Lung (tissue), 11 donors: ENCODE measurements at regions not wholly inside any gene's neighbourhood (a gene's known extent, or its start where the extent isn't known, plus 50 kb on each side); places are given as distances from the start of the nearest gene placed in this dataset.

Source experiments
- ATAC-seq: fragments of 200-7000 bp; cut with Tn5 transposase; one replicate; pipeline ENCODE4 v1.9.1; 2020; ENCODE audit warnings: moderate number of reproducible peaks; ENCODE audit not compliant: insufficient read depth, low FRiP score
- DNase-seq, 3 donors: peaks; one replicate each; pipeline ENCODE4 v3.0.0-alpha.2; 2013 to 2017
- H3K27ac ChIP-seq, 2 donors: one replicate each; pipeline ENCODE4 v1.5.1; 2013; ENCODE audit warnings: mild to moderate bottlenecking in 2 of 2, moderate library complexity in 2 of 2, control low read depth in 1 of 2, inconsistent platforms in 1 of 2, low read depth in 1 of 2, low read length in 1 of 2
- H3K27me3 ChIP-seq, 3 donors: one replicate each; pipeline ENCODE4 v1.5.1; 2013; ENCODE audit warnings: low read length in 2 of 3; ENCODE audit not compliant: control insufficient read depth in 3 of 3, insufficient read depth in 3 of 3
- H3K36me3 ChIP-seq, 4 donors: one replicate each; pipeline ENCODE4 v1.5.1; 2013; ENCODE audit warnings: low read length in 4 of 4, mild to moderate bottlenecking in 1 of 4, moderate library complexity in 1 of 4; ENCODE audit not compliant: control insufficient read depth in 4 of 4, insufficient read depth in 4 of 4
- H3K4me1 ChIP-seq, 5 donors: one replicate each; pipeline ENCODE4 v1.5.1; 2013; ENCODE audit warnings: low read length in 5 of 5, mild to moderate bottlenecking in 2 of 5, moderate library complexity in 1 of 5; ENCODE audit not compliant: control insufficient read depth in 5 of 5, insufficient read depth in 5 of 5
- H3K4me3 ChIP-seq: one replicate; pipeline ENCODE4 v1.5.1; 2013; ENCODE audit warnings: mild to moderate bottlenecking, control low read depth, moderate library complexity
- H3K9ac ChIP-seq, 2 donors: one replicate each; pipeline ENCODE4 v1.5.1; 2013; ENCODE audit warnings: low read length in 2 of 2, control low read depth in 1 of 2; ENCODE audit not compliant: insufficient read depth in 1 of 2
- H3K9me3 ChIP-seq, 4 donors: one replicate each; pipeline ENCODE4 v1.5.1; 2013; ENCODE audit warnings: low read length in 3 of 4, mild to moderate bottlenecking in 1 of 4, moderate library complexity in 1 of 4; ENCODE audit not compliant: control insufficient read depth in 4 of 4, insufficient read depth in 3 of 4
- CTCF ChIP-seq: IDR thresholded peaks from 2 replicates; pipeline ENCODE4 v1.5.1; 2012; ENCODE audit warnings: mild to moderate bottlenecking; ENCODE audit errors: control extremely low read depth, extremely low read depth
- WGBS, 2 donors: extraction: QIAGEN DNeasy Blood & Tissue Kit; methylation state at CpG; one replicate each; pipeline ENCODE4 v1.1.7; 2013; 5-methylcytosine and 5-hydroxymethylcytosine counted together
- donor health status: control.
- donor health status: control.
- donor health status: Bipolar disorder and iron deficiency.
- donor health status: healthy.
- donor health status: DM: yes; HTN: yes; CAD: no.

- no peak overlapping the region for H3K4me3 ChIP-seq
- H3K27me3 ChIP-seq: no peaks in the 10 kb centered on the region
- H3K36me3 ChIP-seq: no peaks in the 10 kb centered on the region
- no peak for TF ChIP-seq CTCF
- no peaks in the 10 kb centered on the region for H3K4me1 ChIP-seq
- no peak overlapping the region for H3K9ac ChIP-seq
- WGBS, 2 donors: 27 to 56% methylated on average over 1 of the region's 1 CpG
- H3K27ac ChIP-seq: no peak overlapping the region
- DNase-seq (no peak), ATAC-seq (no peak)
- H3K9me3 ChIP-seq: no peaks in the 10 kb centered on the region
Measured at GRCh38 chr2:181255651-181256050, 201.5 kb upstream of the ITGA4 start.

GRCh38 chr2:181258720-181259119 is 198.5 kb upstream of the ITGA4 start:
- Histone ChIP-seq H3K27ac (no peak overlapping the region), H3K4me1 (no peaks in the 10 kb centered on the region), H3K9ac (no peak overlapping the region), H3K4me3 (no peak overlapping the region), H3K9me3 (no peaks in the 10 kb centered on the region), H3K27me3 (no peaks in the 10 kb centered on the region), H3K36me3 (no peaks in the 10 kb centered on the region)
- ATAC-seq: no peak
- no peak for DNase-seq
- TF ChIP-seq CTCF: no peak
- 72 to 89% methylated on average over 2 of the region's 2 CpGs for WGBS, 2 donors

- no peak for ATAC-seq
- H3K36me3 ChIP-seq: no peaks in the 10 kb centered on the region
- no peak overlapping the region for H3K4me3 ChIP-seq
- no peaks in the 10 kb centered on the region for H3K4me1 ChIP-seq
- no peak overlapping the region for H3K27ac ChIP-seq
- no peaks in the 10 kb centered on the region for H3K9me3 ChIP-seq
- DNase-seq: no peak
- no peaks in the 10 kb centered on the region for H3K27me3 ChIP-seq
- H3K9ac ChIP-seq: no peak overlapping the region
- no peak for TF ChIP-seq CTCF
Measured at GRCh38 chr2:181262782-181263181, 194.4 kb upstream of the ITGA4 start.

GRCh38 chr2:181264001-181264400 is 193.2 kb upstream of the ITGA4 start:
- H3K4me1 ChIP-seq: no peaks in the 10 kb centered on the region
- WGBS, 2 donors: 49 to 83% methylated on average over 1 of the region's 1 CpG
- no peak for ATAC-seq
- no peak overlapping the region for H3K27ac ChIP-seq
- no peaks in the 10 kb centered on the region for H3K9me3 ChIP-seq
- no peak overlapping the region for H3K9ac ChIP-seq
- H3K4me3 ChIP-seq: no peak overlapping the region
- TF ChIP-seq CTCF: no peak
- H3K36me3 ChIP-seq: no peaks in the 10 kb centered on the region
- no peak for DNase-seq
- H3K27me3 ChIP-seq: no peaks in the 10 kb centered on the region
